ENCODE measurements at regions not wholly inside any gene's neighbourhood (a gene's known extent, or its start where the extent isn't known, plus 50 kb on each side); places are given as distances from the start of the nearest gene placed in this dataset.
"Not testable (repeated sequence)": the region's sequence is repeated elsewhere in the genome, so short reads cannot be mapped to it uniquely, and the experiment has no call there.

- TF ChIP-seq CTCF (conservative IDR thresholded peaks at IDR 0.05; ENCODE audit: control insufficient read depth, insufficient read depth, low read depth, low read length): no peak
- no peak overlapping the region for H3K4me3 ChIP-seq (ENCODE audit: control insufficient read depth, low read depth, low read length)
- peak; percentile 12 for DNase-seq (ENCODE audit: low read depth)
Observed at GRCh38 chr11:86874304-86875056, 74.1 kb downstream of the PRSS23 start.

- no peak overlapping the region for H3K4me3 ChIP-seq (ENCODE audit: control insufficient read depth, low read depth, low read length)
- no peak for TF ChIP-seq CTCF (conservative IDR thresholded peaks at IDR 0.05; ENCODE audit: control insufficient read depth, insufficient read depth, low read depth, low read length)
- no peak for DNase-seq (ENCODE audit: low read depth)
Observed at GRCh38 chr11:86876716-86877234, 76.4 kb downstream of the PRSS23 start.

GRCh38 chr11:86877503-86877902, 77.2 kb downstream of the PRSS23 start:
- no peak for DNase-seq (ENCODE audit: low read depth)
- no peak overlapping the region for H3K4me3 ChIP-seq (ENCODE audit: control insufficient read depth, low read depth, low read length)
- no peak for TF ChIP-seq CTCF (conservative IDR thresholded peaks at IDR 0.05; ENCODE audit: control insufficient read depth, insufficient read depth, low read depth, low read length)

- H3K4me3 ChIP-seq (ENCODE audit: control insufficient read depth, low read depth, low read length); DNase-seq (ENCODE audit: low read depth): not testable (repeated sequence)
Observed at GRCh38 chr11:86879241-86879640, 76.0 kb downstream of the FZD4 start.

GRCh38 chr11:86885311-86885710, 69.9 kb downstream of the FZD4 start:
- H3K4me3 ChIP-seq (ENCODE audit: control insufficient read depth, low read depth, low read length): no peak overlapping the region
- no peak for DNase-seq (ENCODE audit: low read depth)
- TF ChIP-seq CTCF (conservative IDR thresholded peaks at IDR 0.05; ENCODE audit: control insufficient read depth, insufficient read depth, low read depth, low read length): no peak

GRCh38 chr11:86888164-86889000, 66.8 kb downstream of the FZD4 start:
- TF ChIP-seq CTCF (conservative IDR thresholded peaks at IDR 0.05; ENCODE audit: control insufficient read depth, insufficient read depth, low read depth, low read length): no peak
- H3K4me3 ChIP-seq (ENCODE audit: control insufficient read depth, low read depth, low read length): no peak overlapping the region
- DNase-seq (ENCODE audit: low read depth): peak; percentile 29

GRCh38 chr11:86889001-86889341, 66.2 kb downstream of the FZD4 start:
- no peak for TF ChIP-seq CTCF (conservative IDR thresholded peaks at IDR 0.05; ENCODE audit: control insufficient read depth, insufficient read depth, low read depth, low read length)
- H3K4me3 ChIP-seq (ENCODE audit: control insufficient read depth, low read depth, low read length): no peak overlapping the region
- DNase-seq (ENCODE audit: low read depth): no peak
